GM21529 (cell line): ENCODE measurements at regions not wholly inside any gene's neighbourhood (a gene's known extent, or its start where the extent isn't known, plus 50 kb on each side); places are given as distances from the start of the nearest gene placed in this dataset.
"Not testable (repeated sequence)": the region's sequence is repeated elsewhere in the genome, so short reads cannot be mapped to it uniquely, and the experiment has no call there.

Experiments
- ATAC-seq: cut with Tn5 transposase; IDR thresholded peaks from one replicate; pipeline ENCODE4 v1.9.1; 2021; ENCODE audit not compliant: unreplicated experiment

DNA sequence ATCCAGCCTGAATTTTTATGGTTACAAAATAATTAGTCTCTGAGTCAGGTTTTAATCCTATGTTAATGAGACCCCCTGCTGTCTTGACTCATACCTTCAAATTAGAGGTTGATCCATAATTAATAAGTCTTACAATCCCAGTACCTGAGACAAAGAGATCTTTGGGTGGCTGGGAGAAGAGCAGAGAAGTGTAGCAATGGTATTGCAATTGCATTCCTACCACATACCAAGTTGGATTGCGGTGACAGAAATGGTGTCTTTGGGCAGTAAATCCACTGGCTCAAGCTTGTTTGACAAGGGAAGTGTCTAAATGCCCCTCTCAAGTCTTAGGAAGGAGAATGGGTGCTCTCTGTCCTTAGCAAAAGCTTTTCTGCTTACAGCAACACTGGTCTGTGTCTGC, 150.4 kb downstream of the BTBD3 start:
- no peak for ATAC-seq

GRCh38 chr20:12069181-12069580, 151.5 kb downstream of the BTBD3 start:
- no peak for ATAC-seq

DNA sequence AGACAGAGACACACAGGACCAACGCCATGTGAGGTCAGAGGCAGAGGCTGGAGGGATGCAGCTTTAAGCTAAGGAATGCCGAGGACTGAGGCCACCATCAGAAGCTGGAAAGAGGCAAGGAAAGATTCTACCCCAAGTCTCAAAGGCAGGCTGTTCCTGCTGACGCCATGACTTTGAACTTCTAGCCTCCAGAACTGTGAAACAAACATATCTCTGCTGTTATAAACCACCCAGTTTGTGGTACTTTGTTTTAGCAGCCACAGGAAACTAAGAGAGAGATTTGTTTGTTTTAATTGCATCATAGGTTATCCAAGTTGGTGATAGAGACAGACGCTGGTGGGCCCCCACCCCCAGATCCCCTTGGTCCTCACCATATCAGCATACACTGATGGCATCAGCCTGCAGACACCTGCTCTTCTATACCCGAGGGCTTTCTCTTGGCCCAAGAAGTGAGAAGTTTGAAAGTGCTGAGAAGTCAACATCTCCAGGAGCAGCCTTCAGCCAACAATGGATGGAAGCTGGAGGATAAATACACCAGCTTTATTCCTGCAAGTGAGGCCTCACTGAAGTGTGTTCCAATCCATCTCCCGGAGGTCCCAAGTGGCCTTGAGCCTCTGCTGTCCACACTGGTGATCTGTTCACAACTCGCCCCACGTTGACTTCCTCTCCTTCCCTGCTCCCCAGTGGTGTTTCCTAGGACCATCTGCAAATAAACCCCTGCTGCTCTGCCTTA, 154.7 kb downstream of the BTBD3 start:
- no peak for ATAC-seq

GRCh38 chr20:12072954-12073264, 155.2 kb downstream of the BTBD3 start:
- ATAC-seq, result no peak

DNA sequence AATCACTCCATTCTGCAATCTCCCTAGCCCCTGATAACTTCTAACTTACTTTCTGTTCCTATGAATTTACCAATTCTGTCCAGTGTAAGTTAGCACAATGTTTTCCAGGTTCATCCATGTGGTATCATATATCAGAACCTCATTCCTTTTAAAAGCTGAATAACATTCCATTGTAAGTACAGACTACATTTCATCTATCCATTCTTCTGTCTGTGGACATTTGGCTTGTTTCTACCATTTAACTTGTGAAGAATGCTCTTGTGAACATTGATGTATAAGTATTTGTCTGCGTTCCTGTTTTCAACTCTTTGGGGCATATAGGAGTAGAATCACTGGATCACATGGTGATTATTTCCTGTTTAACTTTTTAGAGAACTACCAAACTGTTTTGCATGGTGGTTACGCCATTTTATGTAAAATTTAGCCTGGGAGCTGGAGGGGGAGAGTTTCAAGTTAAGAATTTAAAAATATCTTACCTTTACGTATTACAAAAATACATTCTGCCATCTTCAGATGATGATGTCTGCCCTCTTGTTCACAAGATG, 156.5 kb downstream of the BTBD3 start:
- ATAC-seq, result no peak

- no peak for ATAC-seq
Measured at GRCh38 chr20:12076200-12076599, 158.5 kb downstream of the BTBD3 start.

GRCh38 chr20:12077875-12078274, 160.2 kb downstream of the BTBD3 start:
- ATAC-seq, result no peak

DNA sequence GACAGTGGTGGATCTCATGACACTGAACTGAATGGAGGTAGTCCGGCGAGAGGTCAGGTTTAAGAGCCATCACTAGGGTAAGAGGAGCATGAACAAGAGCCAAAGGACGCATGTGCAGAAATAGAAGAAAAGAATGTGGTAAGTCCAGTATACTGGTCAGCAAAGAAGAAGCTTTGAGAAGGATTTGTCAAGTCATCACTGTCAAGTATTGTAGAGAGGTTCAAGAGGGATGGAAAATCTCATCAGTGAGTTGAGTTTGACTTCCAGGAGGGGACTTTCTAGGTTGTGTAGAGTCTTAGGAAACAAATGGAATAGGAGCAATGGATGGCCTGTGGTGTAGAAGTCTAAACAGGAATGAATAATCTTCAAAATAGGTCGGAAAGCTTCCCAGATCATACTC, 161.8 kb downstream of the BTBD3 start:
- ATAC-seq, result no peak

GRCh38 chr20:12083269-12083668, 165.6 kb downstream of the BTBD3 start:
- no peak for ATAC-seq

GRCh38 chr20:12084482-12084881, 166.8 kb downstream of the BTBD3 start:
- no peak for ATAC-seq

DNA sequence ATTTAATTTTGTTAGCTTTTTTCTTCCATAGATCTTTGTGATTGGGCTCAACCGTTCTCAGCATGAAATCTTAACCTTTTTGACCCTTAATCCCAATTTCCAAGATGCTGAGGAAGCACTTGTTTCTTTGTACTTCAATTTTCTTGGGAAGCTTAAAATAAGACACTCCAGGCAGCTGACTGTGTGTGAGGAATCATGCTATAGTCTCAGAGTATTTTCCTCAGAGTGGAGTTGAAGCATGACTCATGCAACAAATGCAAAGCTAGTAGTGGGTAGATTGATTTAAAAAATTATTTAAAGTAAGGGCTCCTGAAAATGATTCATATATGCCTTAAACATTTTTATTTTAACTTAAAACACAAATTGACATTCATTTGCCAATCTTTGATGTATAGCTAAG, 168.7 kb downstream of the BTBD3 start:
- no peak for ATAC-seq

- ATAC-seq, result no peak
Measured at GRCh38 chr20:12090920-12091319, 173.2 kb downstream of the BTBD3 start.

GRCh38 chr20:12093057-12093796, 175.5 kb downstream of the BTBD3 start:
- no peak for ATAC-seq

GRCh38 chr20:12093797-12094190, 176.1 kb downstream of the BTBD3 start:
- not testable (repeated sequence) for ATAC-seq

GRCh38 chr20:12095180-12095920, 177.7 kb downstream of the BTBD3 start:
- no peak for ATAC-seq

- ATAC-seq, result no peak
Measured at GRCh38 chr20:12098421-12098820, 180.7 kb downstream of the BTBD3 start.

DNA sequence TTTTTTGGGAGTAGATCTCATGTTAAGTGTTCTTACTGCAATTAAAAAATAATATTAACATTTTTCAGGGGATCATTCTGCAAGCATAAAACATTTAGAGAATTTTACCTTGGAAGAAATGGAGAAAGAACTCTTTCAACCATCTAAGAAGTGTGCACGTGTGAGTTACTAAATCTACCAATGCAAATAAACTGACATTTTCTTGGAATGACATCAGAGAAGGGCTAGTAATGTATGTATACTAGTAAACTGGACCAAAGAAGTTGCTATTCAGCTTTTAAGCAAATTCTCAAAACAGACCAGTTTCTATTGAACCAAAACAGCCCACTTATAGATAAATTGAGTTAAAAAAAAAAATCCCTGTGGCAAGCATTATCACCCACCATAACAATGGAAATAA, 191.2 kb downstream of the BTBD3 start:
- ATAC-seq, result no peak

GRCh38 chr20:12110274-12110673, 192.6 kb downstream of the BTBD3 start:
- ATAC-seq, result no peak

DNA sequence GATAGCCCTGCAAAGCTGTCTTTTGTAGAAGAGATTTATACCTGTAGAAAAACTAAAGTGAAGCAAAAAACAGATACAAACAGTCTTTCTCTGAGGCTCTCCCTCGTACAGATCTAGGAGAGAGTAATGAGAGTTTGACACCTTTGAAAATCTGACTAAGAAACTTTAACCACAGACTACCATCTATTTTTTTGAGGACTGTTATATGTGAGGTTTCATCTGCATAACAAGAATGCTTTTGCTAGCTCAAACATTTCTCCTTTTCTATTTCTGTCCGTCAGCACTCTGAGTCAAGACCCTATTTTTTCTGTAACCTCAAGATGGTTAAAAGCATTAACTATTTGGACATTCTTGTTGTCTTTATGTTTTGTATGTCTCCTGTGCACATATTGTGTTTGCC, 193.0 kb downstream of the BTBD3 start:
- ATAC-seq, result no peak

DNA sequence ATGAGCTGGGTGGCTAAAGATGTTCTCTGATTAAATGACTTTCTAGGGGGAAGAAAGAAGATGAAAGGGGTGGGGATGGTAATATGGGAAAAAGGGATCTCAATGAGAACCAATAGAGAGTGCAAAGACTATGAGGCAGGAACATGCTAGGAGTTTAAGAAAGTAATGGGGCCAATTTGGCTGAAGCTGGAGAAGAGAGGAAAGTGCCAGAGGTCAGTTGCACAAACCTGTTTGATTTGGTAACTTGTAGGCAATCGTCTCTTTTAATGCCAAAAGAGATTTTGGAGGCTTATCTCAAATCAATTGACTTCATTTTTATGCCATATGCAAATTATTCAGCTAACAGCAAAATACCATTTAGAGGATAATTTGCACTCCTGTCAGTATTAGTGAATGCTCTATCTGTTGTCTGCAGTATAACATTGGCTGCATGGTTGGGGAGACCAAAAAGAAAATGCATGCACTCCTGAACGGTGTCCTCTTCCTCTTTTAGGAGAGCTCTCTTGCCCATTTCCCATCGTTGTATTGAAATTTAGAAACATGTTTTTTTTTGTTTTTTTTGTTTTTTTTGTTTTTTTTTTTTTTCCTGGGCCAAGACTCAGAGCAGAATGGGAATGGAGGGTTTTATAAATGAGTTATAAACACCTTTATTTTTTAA, 193.9 kb downstream of the BTBD3 start:
- no peak for ATAC-seq

- no peak for ATAC-seq
Measured at GRCh38 chr20:12112089-12112474, 194.4 kb downstream of the BTBD3 start.
